GM18909 (cell line): ENCODE measurements at regions not wholly inside any gene's neighbourhood (a gene's known extent, or its start where the extent isn't known, plus 50 kb on each side); places are given as distances from the start of the nearest gene placed in this dataset.

Experiments used
- ATAC-seq: cut with Tn5 transposase; IDR thresholded peaks from one replicate; pipeline ENCODE4 v1.9.1; 2021; ENCODE audit warnings: mild to moderate bottlenecking; ENCODE audit not compliant: unreplicated experiment, poor library complexity

DNA sequence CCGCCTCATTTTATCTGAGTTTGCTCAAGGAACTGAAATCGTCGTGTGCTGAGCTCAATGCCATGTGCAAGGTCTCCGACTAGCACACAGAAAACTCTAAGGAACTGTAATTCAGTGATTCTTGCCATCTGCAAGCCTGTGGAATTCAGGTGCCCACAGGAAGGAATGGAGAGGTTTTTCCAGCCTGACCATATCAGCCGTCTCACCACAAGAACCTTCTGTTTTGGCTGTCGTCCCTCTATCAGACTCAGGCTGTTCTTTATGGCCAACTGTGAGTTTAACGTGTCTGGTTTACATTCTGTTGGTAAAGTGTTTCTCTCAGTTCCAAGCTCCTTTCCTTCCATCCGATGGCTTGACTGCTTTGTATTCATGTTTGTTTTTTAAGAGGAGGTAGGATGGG lies 293.5 kb downstream of the SPRY2 start:
- ATAC-seq: no peak

DNA sequence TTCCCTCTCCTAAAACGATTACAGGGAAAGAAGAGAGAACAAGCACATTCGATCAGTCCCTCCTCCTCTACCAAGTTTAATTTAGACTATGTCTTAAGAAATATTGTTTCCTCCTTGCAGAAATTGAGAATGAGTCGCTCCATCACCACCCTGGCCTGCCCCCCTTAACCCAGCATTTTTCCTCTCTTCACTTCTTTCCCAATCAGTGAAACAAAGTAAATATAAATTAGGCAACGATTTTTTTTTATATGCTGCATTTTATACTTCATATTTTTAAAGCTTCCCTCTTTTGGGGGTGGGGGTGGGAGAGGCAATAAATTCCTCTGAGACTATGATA lies 300.0 kb downstream of the SPRY2 start:
- ATAC-seq: no peak

DNA sequence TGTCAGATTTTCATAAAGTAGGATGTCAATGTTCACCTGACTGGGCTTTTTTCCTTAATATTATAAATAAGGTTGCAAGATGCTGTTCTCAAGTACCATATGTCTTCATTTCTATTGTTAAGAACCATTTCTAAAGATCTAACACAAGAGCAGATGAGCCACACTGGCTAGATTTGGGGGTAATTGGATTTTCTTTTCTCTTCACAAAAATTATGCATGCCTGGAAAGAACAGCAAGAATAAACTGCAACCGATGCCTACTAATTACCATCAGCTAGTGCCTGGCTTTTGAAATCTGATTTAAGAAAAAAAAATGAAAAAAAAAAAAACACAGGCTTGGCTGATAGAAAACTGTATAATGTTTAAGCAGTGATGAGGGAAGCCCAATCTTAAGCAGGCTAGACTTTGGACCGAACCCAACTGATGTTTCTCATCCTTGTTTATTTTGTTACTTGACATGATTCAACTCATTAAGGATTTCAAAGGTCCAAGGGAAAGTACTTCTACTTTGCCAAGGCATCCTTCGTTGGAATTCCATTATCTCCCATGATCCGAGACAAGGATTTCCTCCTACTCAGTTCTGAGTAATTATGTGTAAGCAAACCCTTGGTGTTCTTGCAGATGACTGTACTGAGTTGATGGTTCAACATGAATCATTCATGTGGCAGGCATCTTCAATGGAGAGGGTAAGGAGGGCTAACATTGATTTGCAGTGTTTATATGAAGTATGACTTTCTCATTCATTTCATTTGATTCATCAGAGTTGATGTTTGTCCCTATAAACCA lies 300.5 kb downstream of the SPRY2 start:
- no peak for ATAC-seq

DNA sequence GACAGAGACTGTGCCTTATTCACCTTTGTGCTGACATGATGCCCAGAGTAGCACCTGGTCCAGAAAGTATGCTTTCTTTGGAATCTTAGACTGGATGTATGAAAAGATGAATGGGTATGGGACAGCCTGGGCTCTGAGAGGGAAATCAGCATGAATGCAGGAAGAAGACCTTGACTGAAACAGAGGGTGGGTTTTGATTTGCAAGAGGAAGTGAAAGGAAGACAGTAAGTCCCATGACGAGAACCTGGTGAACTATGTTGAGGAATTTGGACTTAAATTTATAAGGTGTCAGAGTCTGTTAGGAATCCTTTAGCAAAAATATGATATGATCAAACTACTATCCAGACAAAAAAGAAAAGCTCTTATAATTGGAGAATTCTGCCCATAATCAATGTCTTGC lies 301.9 kb downstream of the SPRY2 start:
- peak; percentile 71 for ATAC-seq

DNA sequence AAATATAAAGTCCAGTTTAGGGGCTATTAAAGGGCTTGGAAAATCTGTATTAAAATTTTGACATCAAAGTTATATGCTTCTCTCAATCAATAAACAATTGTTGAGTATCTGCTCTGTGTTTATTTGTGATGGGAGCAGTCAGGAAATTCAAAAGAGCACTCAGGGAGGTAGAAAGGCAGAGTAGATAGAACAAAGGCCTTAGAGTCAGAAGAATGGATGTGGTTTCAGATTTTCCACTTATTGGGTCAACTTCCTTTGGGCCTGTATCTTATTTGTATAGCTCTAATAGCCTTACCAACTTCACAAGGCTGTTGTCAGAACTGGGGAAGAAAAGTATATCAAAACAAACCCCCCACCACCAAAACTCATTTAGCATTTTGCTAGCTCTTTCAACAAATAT lies 302.6 kb downstream of the SPRY2 start:
- no peak for ATAC-seq

DNA sequence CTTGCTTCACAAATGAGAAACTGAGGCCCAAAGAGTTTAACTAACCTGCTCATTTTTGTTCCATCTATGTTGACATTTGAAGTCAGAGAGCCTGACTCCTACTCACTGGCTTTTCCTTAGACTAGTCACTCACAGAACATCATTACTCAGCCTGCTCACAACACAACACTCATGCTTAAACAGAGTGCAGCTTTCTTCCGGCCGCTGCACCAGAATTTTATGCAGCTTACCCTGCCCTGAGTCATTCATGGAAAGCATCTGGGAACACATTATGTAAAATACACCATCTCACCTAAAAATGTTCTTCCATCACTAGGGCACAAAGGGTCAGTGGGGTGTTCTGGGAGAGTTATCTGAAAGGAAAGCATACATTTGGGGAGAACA lies 303.4 kb downstream of the SPRY2 start:
- peak; percentile 63 for ATAC-seq

DNA sequence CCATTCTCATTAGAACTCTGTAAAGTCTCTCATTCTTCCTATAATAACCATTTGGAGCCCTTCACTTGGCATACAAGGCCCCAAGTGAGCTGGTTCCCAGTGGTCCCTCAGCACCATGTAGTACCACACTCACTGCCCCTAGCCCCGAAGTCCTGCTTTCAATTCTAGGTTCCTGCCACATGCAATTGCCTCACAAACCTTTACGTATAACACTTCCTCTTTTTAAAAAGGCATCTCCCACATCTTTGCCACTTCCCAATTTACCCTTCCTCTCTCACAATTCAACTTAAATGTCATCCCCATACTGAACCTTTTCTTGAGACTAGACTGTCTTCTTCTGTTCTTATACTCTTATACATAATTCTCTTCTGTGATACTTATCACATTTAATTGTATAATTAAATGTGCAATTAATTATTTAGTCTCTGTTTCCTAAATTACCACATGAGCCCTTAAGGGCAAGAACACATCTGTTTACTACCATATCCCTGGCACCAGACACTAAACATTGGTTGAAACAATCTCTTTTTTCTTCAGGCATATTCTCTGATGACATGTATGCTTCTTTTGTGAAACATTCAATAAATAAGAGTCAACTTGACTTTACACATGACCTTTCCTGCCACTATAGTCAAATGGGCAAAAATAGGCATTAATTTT lies 304.0 kb downstream of the SPRY2 start:
- ATAC-seq: peak; percentile 63

DNA sequence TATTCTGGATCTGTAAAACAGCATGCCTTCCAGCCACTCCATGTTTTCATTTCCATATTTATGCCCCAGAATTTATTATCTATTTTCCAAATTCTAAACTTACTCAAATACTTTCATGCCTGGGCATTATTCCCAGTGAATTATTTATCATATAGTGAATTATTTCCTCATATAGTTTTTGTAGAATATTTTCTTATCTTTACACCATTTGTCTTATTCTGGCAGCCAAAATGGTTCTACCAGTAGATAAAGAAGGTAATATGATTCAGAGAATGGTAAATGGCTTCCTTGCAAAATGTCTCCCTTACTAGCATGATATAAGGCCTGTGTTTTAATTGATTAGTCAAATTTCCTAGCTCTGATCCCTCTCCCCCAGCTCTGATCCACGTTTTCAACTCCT lies 305.8 kb downstream of the SPRY2 start:
- ATAC-seq: no peak

DNA sequence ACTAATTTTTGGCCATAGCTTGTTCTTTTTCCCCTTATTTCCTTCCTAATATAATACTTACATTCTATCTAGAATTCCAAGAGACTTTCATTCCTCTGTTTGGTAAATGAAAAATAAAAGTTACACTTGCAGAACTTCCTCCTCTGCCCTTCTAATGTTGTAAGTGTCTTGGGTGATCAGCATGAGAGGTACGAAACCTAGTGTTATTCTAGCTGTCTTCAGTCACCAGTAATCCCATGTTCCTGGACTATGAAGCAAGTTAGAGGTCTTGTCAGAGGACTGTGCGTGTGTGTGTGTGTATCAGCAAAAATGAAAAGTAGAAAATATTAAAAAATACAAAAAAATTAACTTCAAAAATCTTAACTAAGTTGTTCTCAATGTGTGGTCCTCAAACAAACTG lies 307.0 kb downstream of the SPRY2 start:
- ATAC-seq: no peak

DNA sequence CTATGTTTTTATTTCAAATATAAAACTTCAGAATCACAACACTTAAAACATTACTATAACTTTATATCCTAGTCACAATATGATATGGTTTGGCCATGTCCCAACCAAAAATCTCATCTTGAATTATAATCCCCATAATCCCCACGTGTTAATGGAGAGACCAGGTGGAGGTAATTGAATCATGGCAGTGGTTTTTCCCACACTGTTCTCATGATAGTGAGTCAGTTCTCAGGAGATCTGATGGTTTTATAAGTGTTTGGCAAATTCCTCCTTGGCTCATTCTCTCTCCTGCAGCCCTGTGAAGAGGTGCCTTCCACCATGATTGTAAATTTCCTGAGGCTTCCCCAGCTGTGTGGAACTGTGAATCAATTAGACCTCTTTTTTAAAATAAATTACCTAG lies 307.6 kb downstream of the SPRY2 start:
- ATAC-seq: no peak

DNA sequence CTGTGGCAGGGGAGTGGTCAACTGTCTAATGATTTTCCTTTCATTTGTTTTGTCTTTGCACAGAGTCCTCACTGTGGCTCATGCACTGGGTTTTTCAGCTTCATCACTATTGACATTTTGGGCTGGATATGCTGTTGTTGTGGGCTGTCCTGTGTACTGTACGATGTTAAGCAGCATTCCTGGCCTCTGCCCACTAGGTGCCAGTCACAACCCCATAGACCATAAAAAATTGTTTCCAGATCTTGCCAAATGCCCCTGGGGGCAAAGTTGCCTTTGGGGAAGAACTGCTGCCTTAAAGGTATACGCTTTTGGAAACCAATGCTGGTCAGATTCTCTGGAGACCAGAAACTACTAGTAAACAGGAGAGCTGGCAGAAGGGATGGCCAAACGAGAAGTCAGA lies 310.4 kb downstream of the SPRY2 start:
- ATAC-seq: peak; percentile 69

DNA sequence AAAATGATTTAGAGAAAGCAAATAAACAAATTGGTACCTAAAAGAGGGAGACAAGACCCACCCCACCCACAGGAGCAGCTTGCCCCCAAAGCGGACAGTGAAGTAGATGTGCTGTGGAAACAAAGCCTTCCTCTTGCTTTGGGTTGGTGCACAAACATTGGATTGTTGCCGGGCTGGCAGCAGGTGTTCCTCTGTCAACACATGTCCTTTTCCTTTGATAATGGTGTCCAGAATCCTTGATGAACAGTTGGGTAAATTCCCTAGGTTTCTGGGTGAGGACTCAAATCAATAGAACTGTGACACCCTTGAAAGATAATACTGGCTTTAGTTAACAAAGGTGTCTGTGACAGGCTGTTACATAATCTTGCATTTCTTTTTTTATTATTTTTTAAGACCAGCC lies 311.8 kb downstream of the SPRY2 start:
- no peak for ATAC-seq

DNA sequence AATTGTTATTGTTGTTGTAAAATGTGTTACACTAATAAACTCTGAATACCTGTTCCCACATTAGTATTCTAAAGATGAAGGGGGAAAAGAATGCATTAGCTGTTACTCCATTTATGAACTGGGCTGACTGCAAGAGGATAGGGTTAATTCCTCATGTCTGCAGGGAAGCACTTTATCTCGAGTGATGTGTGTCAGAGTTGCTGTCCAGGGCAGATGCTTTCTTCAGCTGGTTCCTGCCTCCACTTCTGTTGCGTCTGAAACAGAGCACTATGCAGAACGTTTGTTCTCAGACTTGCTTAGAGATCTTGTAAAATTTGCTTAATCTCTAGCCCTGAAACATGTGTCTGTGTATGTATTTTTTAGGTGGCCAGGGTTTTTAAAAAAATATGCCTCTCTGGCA lies 318.8 kb downstream of the SPRY2 start:
- no peak for ATAC-seq

DNA sequence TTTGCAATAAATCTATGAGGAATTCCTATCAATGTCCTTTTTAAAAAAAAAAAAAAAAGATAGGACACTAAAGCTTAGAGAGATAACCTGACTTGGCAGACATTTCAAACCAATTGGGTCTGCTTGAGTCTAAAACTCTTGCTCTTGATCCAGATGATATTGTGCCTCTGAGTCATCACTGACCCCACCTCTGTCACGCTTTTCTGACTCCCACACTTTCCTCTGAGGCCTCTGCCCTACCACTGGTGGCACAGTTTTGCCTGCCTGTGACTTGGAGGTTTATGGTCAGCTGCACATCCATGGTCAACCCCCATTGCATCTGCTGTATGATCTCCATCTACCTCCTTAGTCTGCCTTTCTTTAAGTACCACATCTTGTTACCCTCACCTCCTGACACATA lies 328.7 kb downstream of the SPRY2 start:
- ATAC-seq: peak; percentile 90

DNA sequence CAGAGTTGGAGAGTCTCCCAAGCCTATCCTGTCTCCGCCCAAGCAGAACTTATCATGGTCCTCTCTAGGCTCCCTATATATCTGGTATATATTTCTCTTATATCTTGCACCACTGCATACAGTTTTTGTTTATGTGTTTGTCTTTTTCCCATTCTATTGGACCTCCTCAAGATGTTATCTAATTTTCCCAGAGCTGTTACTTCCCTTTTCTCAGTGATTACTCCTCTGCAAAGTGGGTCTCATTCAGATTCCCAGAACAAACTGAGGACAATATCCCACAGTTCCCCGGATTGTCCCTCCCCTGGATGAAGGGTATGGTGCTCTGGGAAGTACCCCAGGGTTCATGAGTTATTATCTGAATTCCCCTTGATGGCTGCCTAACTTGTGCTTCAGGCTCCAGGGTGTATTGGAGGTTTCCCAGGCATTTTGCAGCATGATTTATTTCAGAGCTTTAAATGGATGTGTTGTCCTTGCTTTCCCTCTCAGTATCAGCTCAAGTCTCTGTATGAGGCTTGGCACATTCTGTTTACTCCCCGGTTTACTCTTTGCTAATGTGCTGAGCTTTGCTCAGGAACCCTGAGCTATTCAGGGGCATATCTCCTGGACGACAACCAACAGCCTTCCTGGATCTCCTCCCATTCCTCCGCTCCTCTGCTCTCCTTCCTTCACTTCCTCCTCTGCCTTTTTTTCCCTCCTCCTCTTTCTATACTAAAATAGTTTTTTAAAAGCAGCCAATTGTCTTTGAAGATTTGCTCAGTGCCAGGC lies 329.3 kb downstream of the SPRY2 start:
- no peak for ATAC-seq

DNA sequence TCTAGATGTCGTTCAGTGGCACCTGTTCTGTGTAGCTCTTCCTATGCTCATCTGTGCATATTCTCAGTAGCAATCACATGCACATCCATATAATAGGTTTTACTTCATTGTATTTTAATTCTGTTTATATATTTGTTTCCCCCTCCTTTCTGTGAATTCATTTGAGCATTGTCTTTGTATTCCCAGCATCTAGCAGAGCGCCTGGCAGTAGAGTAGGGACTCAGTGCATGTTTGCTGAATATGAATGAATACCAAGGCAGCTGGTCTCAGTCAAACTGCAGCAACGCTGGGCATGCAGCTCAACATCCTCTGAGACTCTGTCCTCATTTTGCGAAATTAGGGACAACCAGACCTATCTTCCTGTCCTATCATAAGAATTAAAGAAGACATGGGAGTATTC lies 330.1 kb downstream of the SPRY2 start:
- ATAC-seq: no peak

DNA sequence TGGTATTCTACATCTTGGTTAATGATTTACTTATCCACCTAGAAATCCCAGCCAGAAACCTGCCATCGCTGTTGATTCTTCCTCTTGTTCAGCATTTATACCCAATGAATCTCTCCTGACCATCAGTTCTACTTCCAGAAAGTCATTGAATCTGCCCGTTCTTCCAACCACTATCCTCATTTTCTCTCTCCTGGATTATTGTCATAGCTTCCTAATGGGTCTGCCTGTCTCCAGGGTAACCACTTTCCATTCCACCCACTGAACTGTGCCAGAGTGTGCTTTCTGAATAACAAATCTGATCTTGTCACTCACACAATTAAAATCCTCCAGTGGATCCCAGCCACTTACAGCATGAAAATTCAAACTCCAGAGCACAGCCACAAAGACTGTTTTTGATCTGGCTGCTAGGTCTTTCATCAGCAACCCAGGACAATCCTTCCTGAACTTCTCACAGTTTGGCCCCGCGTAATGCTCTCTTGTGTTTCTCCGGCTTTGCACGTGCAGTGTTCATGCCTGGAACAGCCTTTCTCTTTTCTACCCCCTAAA lies 330.6 kb downstream of the SPRY2 start:
- ATAC-seq: no peak

DNA sequence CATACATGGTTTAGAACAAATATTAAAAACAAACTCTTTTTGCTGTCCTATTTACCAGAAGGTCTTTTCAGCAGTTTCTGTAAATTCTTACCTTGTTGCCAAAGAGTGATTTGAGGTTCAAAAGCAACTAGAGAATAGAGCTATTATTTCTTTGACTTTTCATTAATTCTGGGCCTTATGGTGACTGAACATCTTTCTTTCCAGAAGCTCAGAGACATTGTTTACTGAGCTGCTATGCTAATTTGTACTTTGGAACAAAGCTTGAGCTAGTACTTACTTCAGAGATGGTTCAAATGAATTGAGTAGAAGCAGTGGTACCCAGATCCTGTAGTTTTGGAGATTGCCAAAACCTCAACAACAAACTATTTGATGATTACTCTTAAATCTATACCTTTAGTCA lies 331.2 kb downstream of the SPRY2 start:
- ATAC-seq: no peak

DNA sequence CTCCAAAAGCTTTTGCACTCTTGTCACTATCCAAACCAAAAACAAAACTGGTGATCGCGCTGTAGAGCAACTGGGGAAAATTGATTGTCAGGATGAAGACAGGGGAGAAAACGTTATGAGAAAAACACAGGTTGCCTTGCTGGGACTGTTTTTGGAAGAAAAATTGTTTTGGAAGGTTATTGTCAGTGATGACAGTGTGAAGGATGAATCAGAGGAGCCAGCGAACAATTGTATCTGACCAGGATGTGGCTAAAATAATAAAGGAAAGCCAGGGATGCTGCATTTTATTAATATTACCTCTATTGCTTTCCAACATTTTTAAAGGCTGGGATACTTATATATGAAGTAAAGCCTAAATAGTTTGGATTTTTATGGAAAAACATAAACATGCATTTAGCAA lies 334.0 kb downstream of the SPRY2 start:
- ATAC-seq: no peak

DNA sequence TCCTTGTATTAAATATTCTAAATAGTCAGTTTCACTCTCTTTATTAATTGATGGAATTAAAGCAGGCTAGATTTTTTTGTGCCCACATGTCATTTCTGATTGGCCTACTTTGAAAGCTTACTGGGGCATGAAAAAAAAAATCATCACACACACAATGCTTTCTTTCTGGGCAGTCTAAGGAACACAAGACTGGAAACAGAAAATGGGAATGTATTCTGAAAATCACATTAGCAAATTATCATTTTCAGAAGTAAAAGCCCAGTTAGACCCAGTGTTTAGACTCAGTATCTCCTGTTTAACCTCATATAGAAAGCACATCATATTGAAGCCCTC lies 339.4 kb downstream of the SPRY2 start:
- no peak for ATAC-seq

DNA sequence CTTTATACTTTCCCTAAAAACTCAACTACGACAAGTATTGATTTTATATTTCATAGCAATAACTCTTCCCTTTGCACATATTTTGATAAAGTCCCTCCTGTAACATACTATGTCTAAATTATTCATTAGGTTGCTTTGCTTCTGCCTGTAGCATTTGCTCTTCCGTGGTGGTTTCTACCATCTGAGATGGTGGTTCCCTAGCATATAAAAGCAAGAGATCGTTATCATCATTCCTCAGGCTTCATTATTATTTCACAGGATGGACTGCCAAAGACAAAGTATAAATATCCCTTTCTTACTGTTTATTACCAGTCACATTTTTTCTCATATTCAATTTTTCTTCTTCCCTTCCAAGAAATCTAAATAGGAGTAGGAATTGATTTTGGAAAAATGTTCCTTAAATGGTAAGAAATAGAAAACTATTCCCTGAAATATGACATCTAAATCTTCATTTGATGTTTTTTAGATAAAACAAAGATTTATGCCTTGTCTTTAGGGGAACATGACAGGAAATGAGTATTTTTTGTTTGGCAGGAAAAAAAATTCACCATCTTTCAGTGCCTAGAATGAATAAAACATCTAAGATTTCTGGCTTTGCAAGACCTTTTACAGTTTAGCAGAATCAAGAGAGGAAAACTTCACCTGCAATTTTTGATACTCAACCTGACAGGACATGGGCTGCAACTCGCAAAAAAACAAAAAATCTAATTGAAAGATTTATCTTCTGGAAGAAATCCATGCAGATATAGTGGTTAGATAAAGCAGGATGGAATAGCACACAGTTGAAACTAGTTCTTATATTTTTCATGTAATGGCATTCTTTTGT lies 340.0 kb downstream of the SPRY2 start:
- no peak for ATAC-seq
